OCI-LY3 (cell line): ENCODE measurements at regions not wholly inside any gene's neighbourhood (a gene's known extent, or its start where the extent isn't known, plus 50 kb on each side); places are given as distances from the start of the nearest gene placed in this dataset.

ENCODE experiments used
- CTCF ChIP-seq: fragments of 200-600, 300-600 bp; sonication (generic); IDR thresholded peaks from 2 replicates; pipeline ENCODE4 v1.5.1; 2014; ENCODE audit warnings: antibody characterized with exemption, low read length, low read depth
- EZH2phosphoT487 ChIP-seq: fragments of 200-600 bp; shearing (Covaris generic); IDR thresholded peaks from 2 replicates; pipeline ENCODE4 v1.6.1; 2018; ENCODE audit warnings: antibody characterized with exemption, mixed run types, low read depth

- no peak for TF ChIP-seq CTCF
- no peak for TF ChIP-seq EZH2phosphoT487
Observed at GRCh38 chr2:234245945-234246344, 195.4 kb downstream of the SPP2 start.
